OCI-LY7 (cell line): ENCODE measurements at regions not wholly inside any gene's neighbourhood (a gene's known extent, or its start where the extent isn't known, plus 50 kb on each side); places are given as distances from the start of the nearest gene placed in this dataset.

Experiments
- BruUV-seq: library from RNA; stranded (reverse); fragments of 400-500 nt; replicated peaks from 2 replicates; lab custom pipeline; 2021; lab: Mats Ljungman, UMichigan
- CTCF ChIA-PET: fragments of 300-600 bp; sonication (Branson Sonifier 250); formaldehyde crosslinking; loops from one replicate; lab custom pipeline; 2022; ENCODE audit warnings: antibody characterized with exemption; ENCODE audit not compliant: unreplicated experiment; lab: Charles Lee
- POLR2A ChIA-PET: fragments of 300-600 bp; sonication (Branson Sonifier 250); formaldehyde crosslinking; loops from one replicate; lab custom pipeline; 2022; ENCODE audit warnings: antibody characterized with exemption; lab: Charles Lee
- DNase-seq: peaks from one replicate; pipeline ENCODE4 v3.0.0-alpha.2; 2015; ENCODE audit warnings: low spot score
- H2AFZ ChIP-seq: fragments of 200-600 bp; sonication (generic), shearing (Covaris generic); 2 replicates; pipeline ENCODE4 v1.6.1; 2014; ENCODE audit warnings: mild to moderate bottlenecking, antibody characterized with exemption, low read length, moderate library complexity
- H3K27ac ChIP-seq: fragments of 200-600 bp; sonication (generic); 2 replicates; pipeline ENCODE4 v1.5.1; 2014; ENCODE audit warnings: mixed run types, low read depth, mild to moderate bottlenecking, moderate library complexity, low read length, inconsistent platforms; ENCODE audit not compliant: poor library complexity, severe bottlenecking
- H3K36me3 ChIP-seq: fragments of 200-600 bp; sonication (generic); 2 replicates; pipeline ENCODE4 v1.6.1; 2014; ENCODE audit warnings: mild to moderate bottlenecking, antibody characterized with exemption, low read length, moderate library complexity, mixed read lengths; ENCODE audit not compliant: insufficient read depth
- H3K4me1 ChIP-seq: fragments of 200-600 bp; sonication (generic); 2 replicates; pipeline ENCODE4 v1.5.1; 2014; ENCODE audit warnings: mild to moderate bottlenecking, low read length; ENCODE audit not compliant: insufficient read depth, poor library complexity, severe bottlenecking
- H3K4me2 ChIP-seq: fragments of 200-600 bp; sonication (generic); 2 replicates; pipeline ENCODE4 v1.6.1; 2014; ENCODE audit warnings: mild to moderate bottlenecking, low read length
- H3K4me3 ChIP-seq: fragments of 200-600 bp; sonication (generic); 2 replicates; pipeline ENCODE4 v1.5.1; 2014; ENCODE audit warnings: mild to moderate bottlenecking, low read depth, low read length; ENCODE audit not compliant: poor library complexity, severe bottlenecking
- H3K79me2 ChIP-seq: fragments of 200-600 bp; sonication (generic); 2 replicates; pipeline ENCODE4 v1.6.1; 2016; ENCODE audit warnings: low read depth, mild to moderate bottlenecking, low read length, moderate library complexity, mixed read lengths; ENCODE audit not compliant: insufficient read depth
- H3K9me2 ChIP-seq: fragments of 200-600 bp; sonication (generic); 2 replicates; pipeline ENCODE4 v1.6.1; 2016; ENCODE audit warnings: mild to moderate bottlenecking, low read length, mixed read lengths; ENCODE audit not compliant: insufficient read depth
- H3K9me3 ChIP-seq: fragments of 200-600 bp; sonication (generic); 2 replicates; pipeline ENCODE4 v1.6.1; 2014; ENCODE audit warnings: mild to moderate bottlenecking, mixed run types, low read length, mixed read lengths
- H4K20me1 ChIP-seq: fragments of 200-600 bp; sonication (generic); 2 replicates; pipeline ENCODE4 v1.6.1; 2014; ENCODE audit warnings: mild to moderate bottlenecking, antibody characterized with exemption, low read length, moderate library complexity, mixed read lengths; ENCODE audit not compliant: insufficient read depth
- CTCF ChIP-seq: fragments of 200-600 bp; sonication (generic); conservative IDR thresholded peaks from 2 replicates; pipeline ENCODE4 v1.5.1; 2014; ENCODE audit warnings: mild to moderate bottlenecking, antibody characterized with exemption, low read length, moderate library complexity, mixed read lengths
- EZH2phosphoT487 ChIP-seq: fragments of 200-600 bp; sonication (generic); IDR thresholded peaks from 2 replicates; pipeline ENCODE4 v1.6.1; 2018; ENCODE audit warnings: low read depth, borderline replicate concordance, mild to moderate bottlenecking, mixed run types, antibody characterized with exemption, low read length, moderate library complexity, mixed read lengths
- intact Hi-C: fragments of 100-400 bp; cut with micrococcal nuclease; formaldehyde crosslinking; loops from one replicate; pipeline ENCODE4 v1.10.0; 2022; ENCODE audit not compliant: unreplicated experiment

GRCh38 chr17:69783865-69784264 is 291.2 kb upstream of the KCNJ16 start:
- no TSS peak for BruUV-seq

DNA sequence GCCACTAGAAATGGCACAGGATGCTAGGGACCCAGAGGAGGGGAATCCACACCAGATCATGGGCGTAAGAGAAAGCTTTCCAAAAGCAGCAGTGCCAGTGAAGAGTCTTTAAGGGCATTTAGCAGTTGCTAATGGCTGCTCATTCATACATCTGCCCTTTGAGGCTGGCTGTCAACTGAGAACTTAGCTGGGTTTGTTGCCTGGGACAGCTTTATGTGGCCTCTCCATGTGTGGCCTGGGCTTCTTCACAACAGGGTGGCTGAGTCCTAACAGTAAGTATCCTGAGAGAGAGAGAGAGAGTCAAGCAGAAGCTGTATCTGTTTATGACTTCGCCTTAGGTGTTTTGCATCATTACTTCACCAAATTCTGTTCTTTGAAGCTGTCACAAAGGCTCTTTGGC is 286.1 kb upstream of the KCNJ16 start:
- CTCF ChIA-PET: no interaction called here
- no TSS peak for BruUV-seq
- H3K4me3 ChIP-seq: no peak overlapping the region

More at GRCh38 chr17:69783865-69784264, 291.2 kb upstream of the KCNJ16 start:
- Histone ChIP-seq H3K4me1 (no peaks in the 10 kb centered on the region), H3K36me3 (no peaks in the 10 kb centered on the region), H4K20me1 (no peaks in the 10 kb centered on the region), H3K4me3 (no peak overlapping the region), H3K9me3 (no peaks in the 10 kb centered on the region), H3K27ac (no peak overlapping the region), H3K4me2 (no peak overlapping the region), H3K9me2 (peaks cover 5% of the 10 kb centered on the region; the same call in 1 of the 2 replicates), H3K79me2 (no peaks in the 10 kb centered on the region), H2AFZ (no peak overlapping the region)
- ChIA-PET POLR2A (no interaction called here), CTCF (no interaction called here)
- DNase-seq: no peak
- TF ChIP-seq EZH2phosphoT487 (no peak), CTCF (no peak)
- intact Hi-C loops: no loop called here

More for the DNA sequence above, 286.1 kb upstream of the KCNJ16 start:
- POLR2A ChIA-PET: interaction anchor here (0.6 kb wide), 1 partner anchor 275 kb away, joined by 4 read pairs; no protein-coding TSS in a partner anchor
- H4K20me1 ChIP-seq: no peaks in the 10 kb centered on the region
- H2AFZ ChIP-seq: no peak overlapping the region
- no peaks in the 10 kb centered on the region for H3K9me3 ChIP-seq
- no peak for TF ChIP-seq EZH2phosphoT487
- TF ChIP-seq CTCF: no peak
- H3K4me1 ChIP-seq: no peaks in the 10 kb centered on the region
- no peaks in the 10 kb centered on the region for H3K79me2 ChIP-seq
- no peak overlapping the region for H3K27ac ChIP-seq
- no peak for DNase-seq
- intact Hi-C loops: no loop called here
- no peaks in the 10 kb centered on the region for H3K36me3 ChIP-seq
- no peaks in the 10 kb centered on the region for H3K9me2 ChIP-seq
- no peak overlapping the region for H3K4me2 ChIP-seq
